ENCODE measurements at regions not wholly inside any gene's neighbourhood (a gene's known extent, or its start where the extent isn't known, plus 50 kb on each side); places are given as distances from the start of the nearest gene placed in this dataset.

GRCh38 chr5:18576586-18576985, 942.3 kb downstream of the TAF11L14 start:
- TF ChIP-seq, protein P1, sequence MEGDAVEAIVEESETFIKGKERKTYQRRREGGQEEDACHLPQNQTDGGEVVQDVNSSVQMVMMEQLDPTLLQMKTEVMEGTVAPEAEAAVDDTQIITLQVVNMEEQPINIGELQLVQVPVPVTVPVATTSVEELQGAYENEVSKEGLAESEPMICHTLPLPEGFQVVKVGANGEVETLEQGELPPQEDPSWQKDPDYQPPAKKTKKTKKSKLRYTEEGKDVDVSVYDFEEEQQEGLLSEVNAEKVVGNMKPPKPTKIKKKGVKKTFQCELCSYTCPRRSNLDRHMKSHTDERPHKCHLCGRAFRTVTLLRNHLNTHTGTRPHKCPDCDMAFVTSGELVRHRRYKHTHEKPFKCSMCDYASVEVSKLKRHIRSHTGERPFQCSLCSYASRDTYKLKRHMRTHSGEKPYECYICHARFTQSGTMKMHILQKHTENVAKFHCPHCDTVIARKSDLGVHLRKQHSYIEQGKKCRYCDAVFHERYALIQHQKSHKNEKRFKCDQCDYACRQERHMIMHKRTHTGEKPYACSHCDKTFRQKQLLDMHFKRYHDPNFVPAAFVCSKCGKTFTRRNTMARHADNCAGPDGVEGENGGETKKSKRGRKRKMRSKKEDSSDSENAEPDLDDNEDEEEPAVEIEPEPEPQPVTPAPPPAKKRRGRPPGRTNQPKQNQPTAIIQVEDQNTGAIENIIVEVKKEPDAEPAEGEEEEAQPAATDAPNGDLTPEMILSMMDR (IDR thresholded peaks at IDR 0.05; ENCODE audit: unreplicated experiment) = no peak
- BruUV-seq (replicated peaks) = no TSS peak

GRCh38 chr5:18601185-18601584, 966.9 kb downstream of the TAF11L14 start:
- intact Hi-C loops (cut with micrococcal nuclease; ENCODE audit: unreplicated experiment) = no loop called here
- H3K36me3 Mint-ChIP-seq (ENCODE audit: insufficient read depth, unreplicated experiment) = no peaks in the 10 kb centered on the region
- H3K27ac Mint-ChIP-seq (ENCODE audit: unreplicated experiment) = no peak overlapping the region
- CTCF ChIA-PET = no interaction called here
- H3K4me1 Mint-ChIP-seq (ENCODE audit: low read depth, unreplicated experiment) = no peaks in the 10 kb centered on the region
- no TSS peak for BruUV-seq (replicated peaks)
- H3K4me3 Mint-ChIP-seq (ENCODE audit: low read depth, unreplicated experiment) = no peak overlapping the region
- no peak for DNase-seq
- TF ChIP-seq, protein P1 (IDR thresholded peaks at IDR 0.05; ENCODE audit: unreplicated experiment) = no peak
- peaks cover 4% of the 10 kb centered on the region for H3K9me3 Mint-ChIP-seq (ENCODE audit: low read depth, unreplicated experiment)
- H3K27me3 Mint-ChIP-seq (ENCODE audit: unreplicated experiment) = no peaks in the 10 kb centered on the region

More at GRCh38 chr5:18576586-18576985, 942.3 kb downstream of the TAF11L14 start:
- Mint-ChIP-seq H3K36me3 (ENCODE audit: insufficient read depth, unreplicated experiment) (no peaks in the 10 kb centered on the region), H3K27ac (ENCODE audit: unreplicated experiment) (no peak overlapping the region), H3K9me3 (ENCODE audit: low read depth, unreplicated experiment) (peaks cover 5% of the 10 kb centered on the region), H3K4me1 (ENCODE audit: low read depth, unreplicated experiment) (no peaks in the 10 kb centered on the region), H3K27me3 (ENCODE audit: unreplicated experiment) (no peaks in the 10 kb centered on the region), H3K4me3 (ENCODE audit: low read depth, unreplicated experiment) (no peak overlapping the region)
- CTCF ChIA-PET = no interaction called here
- intact Hi-C loops (cut with micrococcal nuclease; ENCODE audit: unreplicated experiment) = no loop called here
- DNase-seq = no peak

- H3K27me3 Mint-ChIP-seq (ENCODE audit: unreplicated experiment) = no peaks in the 10 kb centered on the region
- BruUV-seq (replicated peaks) = no TSS peak
- H3K9me3 Mint-ChIP-seq (ENCODE audit: low read depth, unreplicated experiment) = peaks cover 4% of the 10 kb centered on the region
- H3K36me3 Mint-ChIP-seq (ENCODE audit: insufficient read depth, unreplicated experiment) = no peaks in the 10 kb centered on the region
- CTCF ChIA-PET = no interaction called here
- no peak overlapping the region for H3K4me3 Mint-ChIP-seq (ENCODE audit: low read depth, unreplicated experiment)
- TF ChIP-seq, protein P1 (IDR thresholded peaks at IDR 0.05; ENCODE audit: unreplicated experiment) = no peak
- DNase-seq = no peak
- intact Hi-C loops (cut with micrococcal nuclease; ENCODE audit: unreplicated experiment) = no loop called here
- no peaks in the 10 kb centered on the region for H3K4me1 Mint-ChIP-seq (ENCODE audit: low read depth, unreplicated experiment)
- no peak overlapping the region for H3K27ac Mint-ChIP-seq (ENCODE audit: unreplicated experiment)
Observed at GRCh38 chr5:18602402-18602801, 968.1 kb downstream of the TAF11L14 start.

GRCh38 chr5:18605186-18605585, 970.9 kb downstream of the TAF11L14 start:
- intact Hi-C loops (cut with micrococcal nuclease; ENCODE audit: unreplicated experiment) = no loop called here
- Mint-ChIP-seq H3K9me3 (ENCODE audit: low read depth, unreplicated experiment) (peaks cover 10% of the 10 kb centered on the region), H3K4me1 (ENCODE audit: low read depth, unreplicated experiment) (no peaks in the 10 kb centered on the region), H3K4me3 (ENCODE audit: low read depth, unreplicated experiment) (no peak overlapping the region), H3K27me3 (ENCODE audit: unreplicated experiment) (no peaks in the 10 kb centered on the region), H3K36me3 (ENCODE audit: insufficient read depth, unreplicated experiment) (no peaks in the 10 kb centered on the region), H3K27ac (ENCODE audit: unreplicated experiment) (no peak overlapping the region)
- DNase-seq = no peak
- no TSS peak for BruUV-seq (replicated peaks)
- CTCF ChIA-PET = no interaction called here
- TF ChIP-seq, protein P1 (IDR thresholded peaks at IDR 0.05; ENCODE audit: unreplicated experiment) = no peak
